ENCODE measurements at regions not wholly inside any gene's neighbourhood (a gene's known extent, or its start where the extent isn't known, plus 50 kb on each side); places are given as distances from the start of the nearest gene placed in this dataset.

DNA sequence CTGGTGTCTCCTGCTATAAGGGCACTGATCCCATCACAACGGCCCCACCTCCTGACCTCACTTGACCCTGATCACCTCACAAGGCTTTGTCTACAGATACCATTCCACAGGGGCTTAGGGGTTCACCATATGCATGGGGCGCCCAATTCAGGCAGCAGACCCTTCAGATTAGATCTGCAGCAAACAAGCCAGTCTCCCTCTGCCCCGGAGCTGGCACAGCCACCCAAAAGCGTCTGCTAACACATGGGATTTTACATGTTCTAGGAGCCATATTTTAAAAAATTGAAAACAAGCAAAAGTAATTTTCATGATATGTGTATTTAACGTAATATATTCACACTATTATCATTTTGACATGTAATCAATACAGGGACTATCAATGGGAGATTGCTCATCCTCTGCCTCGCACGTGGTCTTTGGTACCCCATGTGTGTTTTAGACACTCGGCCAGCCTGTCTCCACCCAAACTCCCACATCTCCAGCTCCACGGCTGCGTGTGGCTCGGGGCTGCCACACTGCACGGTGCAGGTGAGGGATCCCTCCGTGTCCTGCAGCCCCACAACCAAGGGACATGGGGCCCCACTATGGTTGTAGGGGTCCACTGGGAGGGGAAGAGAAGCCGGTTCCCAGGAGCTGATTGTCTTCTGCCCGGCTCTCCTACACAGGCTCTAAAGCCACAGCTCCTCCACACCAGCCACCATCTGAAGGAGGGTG is 107.6 kb downstream of the RBFOX3 start:
- TF ChIP-seq, protein P1, sequence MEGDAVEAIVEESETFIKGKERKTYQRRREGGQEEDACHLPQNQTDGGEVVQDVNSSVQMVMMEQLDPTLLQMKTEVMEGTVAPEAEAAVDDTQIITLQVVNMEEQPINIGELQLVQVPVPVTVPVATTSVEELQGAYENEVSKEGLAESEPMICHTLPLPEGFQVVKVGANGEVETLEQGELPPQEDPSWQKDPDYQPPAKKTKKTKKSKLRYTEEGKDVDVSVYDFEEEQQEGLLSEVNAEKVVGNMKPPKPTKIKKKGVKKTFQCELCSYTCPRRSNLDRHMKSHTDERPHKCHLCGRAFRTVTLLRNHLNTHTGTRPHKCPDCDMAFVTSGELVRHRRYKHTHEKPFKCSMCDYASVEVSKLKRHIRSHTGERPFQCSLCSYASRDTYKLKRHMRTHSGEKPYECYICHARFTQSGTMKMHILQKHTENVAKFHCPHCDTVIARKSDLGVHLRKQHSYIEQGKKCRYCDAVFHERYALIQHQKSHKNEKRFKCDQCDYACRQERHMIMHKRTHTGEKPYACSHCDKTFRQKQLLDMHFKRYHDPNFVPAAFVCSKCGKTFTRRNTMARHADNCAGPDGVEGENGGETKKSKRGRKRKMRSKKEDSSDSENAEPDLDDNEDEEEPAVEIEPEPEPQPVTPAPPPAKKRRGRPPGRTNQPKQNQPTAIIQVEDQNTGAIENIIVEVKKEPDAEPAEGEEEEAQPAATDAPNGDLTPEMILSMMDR (IDR thresholded peaks at IDR 0.05) = no peak
- no peak for TF ChIP-seq POLR2A (IDR thresholded peaks at IDR 0.05)
- TF ChIP-seq EP300 (IDR thresholded peaks at IDR 0.05) = no peak

Measured in tibial nerve (tissue), 4 donors.